ENCODE measurements at regions not wholly inside any gene's neighbourhood (a gene's known extent, or its start where the extent isn't known, plus 50 kb on each side); places are given as distances from the start of the nearest gene placed in this dataset.

GRCh38 chr13:34143637-34144036 lies 325.7 kb downstream of the RFC3 start:
- H3K4me2 ChIP-seq (ENCODE audit: insufficient read depth, insufficient read length, low read length) = no peak overlapping the region
- no peak for TF ChIP-seq CTCF (conservative IDR thresholded peaks at IDR 0.05)
- no peaks in the 10 kb centered on the region for H3K79me1 ChIP-seq (ENCODE audit: insufficient read depth, low read depth, low read length, poor library complexity, severe bottlenecking)
- no peak overlapping the region for H3K14ac ChIP-seq (ENCODE audit: insufficient read depth, low read length)
- no peak overlapping the region for H2BK15ac ChIP-seq (ENCODE audit: low read depth, low read length)
- no peak overlapping the region for H3K9ac ChIP-seq (ENCODE audit: extremely low read depth, insufficient read length, low read length)
- no peak overlapping the region for H2AFZ ChIP-seq (ENCODE audit: low read length)
- no peak overlapping the region for H3T11ph ChIP-seq (ENCODE audit: low read length)
- Mint-ChIP-seq H3K9me3 (no peaks in the 10 kb centered on the region), H3K27ac (no peak overlapping the region; a peak in 1 of 7 replicates), H3K27me3 (ENCODE audit: low read depth) (no peaks in the 10 kb centered on the region), H3K36me3 (ENCODE audit: insufficient read depth in 1 of 3, low read depth in 3 of 3) (no peaks in the 10 kb centered on the region), H3K4me1 (peaks cover 18 to 20% of the 10 kb centered on the region in 2 experiments), H3K4me3 (no peak overlapping the region)
- H2BK5ac ChIP-seq (ENCODE audit: insufficient read length, low read length) = no peak overlapping the region
- H2BK120ac ChIP-seq (ENCODE audit: low read depth, low read length, poor library complexity, severe bottlenecking) = no peak overlapping the region
- no peak overlapping the region for H3K18ac ChIP-seq (ENCODE audit: insufficient read length, low read depth, low read length)
- H4K20me1 ChIP-seq (ENCODE audit: control insufficient read depth, insufficient read depth, insufficient read length) = no peaks in the 10 kb centered on the region
- no peak overlapping the region for H2BK12ac ChIP-seq (ENCODE audit: insufficient read length, low read depth, low read length)
- H3K4me1 ChIP-seq (ENCODE audit: insufficient read depth, low read length) = no peaks in the 10 kb centered on the region; the same call in 1 of the 2 replicates
- no peak overlapping the region for H4K91ac ChIP-seq (ENCODE audit: insufficient read length, low read depth, low read length)
- no CpG with 5 or more reads among the region's 1 CpG for WGBS (ENCODE audit: extremely low coverage, insufficient read length, low lambda C conversion rate)
- no peaks in the 10 kb centered on the region for H3K79me2 ChIP-seq (ENCODE audit: insufficient read depth, low read length)
- H3K4ac ChIP-seq (ENCODE audit: low read depth, low read length) = no peak overlapping the region
- H3K27me3 ChIP-seq (ENCODE audit: insufficient read depth, low read length) = no peaks in the 10 kb centered on the region
- no peak overlapping the region for H3K27ac ChIP-seq (ENCODE audit: insufficient read length, low read depth, low read length)
- no peak overlapping the region for H4K5ac ChIP-seq (ENCODE audit: insufficient read length, low read depth, low read length)
- no peaks in the 10 kb centered on the region for H3K9me3 ChIP-seq (ENCODE audit: control insufficient read depth, low read depth, low read length)
- DNase-seq = no peak
- H3K23me2 ChIP-seq (ENCODE audit: insufficient read length, low read depth, low read length, poor library complexity, severe bottlenecking) = no peaks in the 10 kb centered on the region
- no peak overlapping the region for H3K56ac ChIP-seq (ENCODE audit: insufficient read length, low read depth, low read length)
- no peak overlapping the region for H4K8ac ChIP-seq (replicated peaks; ENCODE audit: insufficient read length, low read depth, low read length)
- H3K23ac ChIP-seq (ENCODE audit: insufficient read length, low read depth, low read length) = no peak overlapping the region
- H2AK5ac ChIP-seq (ENCODE audit: insufficient read length, low read length) = no peak overlapping the region
- no peak overlapping the region for H2BK20ac ChIP-seq (ENCODE audit: low read depth, low read length, poor library complexity, severe bottlenecking)

All from H9 (cell line).